IMR-90 (cell line): ENCODE measurements at regions not wholly inside any gene's neighbourhood (a gene's known extent, or its start where the extent isn't known, plus 50 kb on each side); places are given as distances from the start of the nearest gene placed in this dataset.
A peak's percentile ranks its signal among the peaks of the same experiment; 100 is the strongest.

Source experiments
- ATAC-seq: fragments of 200-7000 bp; cut with Tn5 transposase; 2 replicates; pipeline ENCODE4 v1.9.1; 2020; ENCODE audit warnings: low read depth, mild to moderate bottlenecking, moderate library complexity
- BruUV-seq: library from RNA; stranded (reverse); fragments of 400-500 nt; replicated peaks from 2 replicates; lab custom pipeline; 2021; lab: Mats Ljungman, UMichigan
- CTCF ChIA-PET: fragments of 300-600 bp; formaldehyde crosslinking; extraction: SDS; loops from one replicate; lab custom pipeline; 2021; ENCODE audit warnings: antibody characterized with exemption; lab: Yijun Ruan, JAX
- POLR2A ChIA-PET: fragments of 300-600 bp; sonication (Branson Sonifier 250); formaldehyde crosslinking; loops from one replicate; lab custom pipeline; 2022; ENCODE audit warnings: antibody characterized with exemption; ENCODE audit not compliant: unreplicated experiment; lab: Charles Lee
- DNase-seq: peaks from one replicate; pipeline ENCODE4 v3.0.0; 2013
- H2AFZ ChIP-seq: replicated peaks from 2 replicates; pipeline ENCODE3; 2013; ENCODE audit warnings: low read length, mild to moderate bottlenecking; ENCODE audit not compliant: poor library complexity
- H2AK5ac ChIP-seq: 2 replicates; pipeline ENCODE4 v1.6.1; 2013; ENCODE audit warnings: low read depth, low read length, inconsistent platforms
- H2AK9ac ChIP-seq: replicated peaks from 2 replicates; pipeline ENCODE3; 2013; ENCODE audit warnings: mild to moderate bottlenecking, low read depth, low read length, moderate library complexity; ENCODE audit not compliant: poor library complexity
- H2BK120ac ChIP-seq: 2 replicates; pipeline ENCODE4 v1.6.1; 2013; ENCODE audit warnings: low read depth, low read length, inconsistent platforms
- H2BK15ac ChIP-seq: 3 replicates; pipeline ENCODE4 v1.6.1; 2013; ENCODE audit warnings: low read depth, low read length, inconsistent platforms
- H2BK20ac ChIP-seq: 2 replicates; pipeline ENCODE4 v1.6.1; 2013; ENCODE audit warnings: low read depth, mild to moderate bottlenecking, inconsistent platforms, low read length, moderate library complexity
- H2BK5ac ChIP-seq: 2 replicates; pipeline ENCODE4 v1.6.1; 2013; ENCODE audit warnings: mild to moderate bottlenecking, low read depth, low read length, inconsistent platforms; ENCODE audit not compliant: poor library complexity, severe bottlenecking
- H3K14ac ChIP-seq: replicated peaks from 2 replicates; pipeline ENCODE4 v1.6.1; 2013; ENCODE audit warnings: low read depth, low read length, inconsistent platforms
- H3K18ac ChIP-seq: 2 replicates; pipeline ENCODE4 v1.6.1; 2013; ENCODE audit warnings: low read depth, low read length, control low read depth
- H3K23ac ChIP-seq: 2 replicates; pipeline ENCODE4 v1.6.1; 2013; ENCODE audit warnings: low read depth, low read length, inconsistent platforms
- H3K27ac ChIP-seq: 2 replicates; pipeline ENCODE4 v1.5.1; 2013; ENCODE audit warnings: mild to moderate bottlenecking, control low read depth, low read length; ENCODE audit not compliant: insufficient read depth
- H3K27me3 ChIP-seq: 2 replicates; pipeline ENCODE4 v1.6.1; 2013; ENCODE audit warnings: low read length; ENCODE audit not compliant: control insufficient read depth, insufficient read depth
- H3K36me3 ChIP-seq: 2 replicates; pipeline ENCODE4 v1.6.1; 2013; ENCODE audit warnings: low read length, mixed read lengths; ENCODE audit not compliant: control insufficient read depth, insufficient read depth
- H3K4ac ChIP-seq: 2 replicates; pipeline ENCODE4 v1.6.1; 2013; ENCODE audit warnings: low read depth, low read length, inconsistent platforms
- H3K4me1 ChIP-seq: 2 replicates; pipeline ENCODE4 v1.6.1; 2013; ENCODE audit warnings: low read length, mixed read lengths; ENCODE audit not compliant: control insufficient read depth, insufficient read depth
- H3K4me2 ChIP-seq: 2 replicates; pipeline ENCODE4 v1.6.1; 2013; ENCODE audit warnings: low read depth, mild to moderate bottlenecking, control low read depth, low read length, moderate library complexity
- H3K4me3 ChIP-seq: 2 replicates; pipeline ENCODE4 v1.5.1; 2013; ENCODE audit warnings: low read depth, mild to moderate bottlenecking, control low read depth, low read length, moderate library complexity; ENCODE audit not compliant: insufficient read depth
- H3K56ac ChIP-seq: 2 replicates; pipeline ENCODE4 v1.6.1; 2013; ENCODE audit warnings: low read length, inconsistent platforms; ENCODE audit not compliant: insufficient read depth; ENCODE audit errors: extremely low read depth
- H3K79me1 ChIP-seq, 2 experiments: 2 replicates each; pipeline ENCODE4 v1.6.1; 2013; ENCODE audit warnings: low read length in 2 of 2, inconsistent platforms in 1 of 2, low read depth in 1 of 2
- H3K9ac ChIP-seq: 2 replicates; pipeline ENCODE4 v1.6.1; 2013; ENCODE audit warnings: low read depth, low read length, control low read depth
- H3K9me1 ChIP-seq: 2 replicates; pipeline ENCODE4 v1.6.1; 2013; ENCODE audit warnings: low read length, inconsistent platforms; ENCODE audit not compliant: insufficient read depth
- H3K9me3 ChIP-seq: 2 replicates; pipeline ENCODE4 v1.6.1; 2013; ENCODE audit warnings: low read length; ENCODE audit not compliant: control insufficient read depth, insufficient read depth
- H4K20me1 ChIP-seq: 2 replicates; pipeline ENCODE4 v1.6.1; 2013; ENCODE audit warnings: low read length, inconsistent platforms; ENCODE audit not compliant: insufficient read depth
- H4K5ac ChIP-seq: 2 replicates; pipeline ENCODE4 v1.6.1; 2013; ENCODE audit warnings: mild to moderate bottlenecking, low read depth, low read length, control low read depth
- H4K8ac ChIP-seq, 2 experiments: 2 replicates each; pipeline ENCODE4 v1.6.1; 2013; ENCODE audit warnings: low read depth in 2 of 2, low read length in 2 of 2, control low read depth in 1 of 2, inconsistent platforms in 1 of 2
- H4K91ac ChIP-seq: 2 replicates; pipeline ENCODE4 v1.6.1; 2013; ENCODE audit warnings: low read depth, low read length, inconsistent platforms; ENCODE audit not compliant: insufficient read depth
- BHLHE40 ChIP-seq: fragments of 150-350 bp; IDR thresholded peaks from 2 replicates; pipeline ENCODE4 v1.6.1; 2016; ENCODE audit warnings: mild to moderate bottlenecking, low read depth, low read length
- CEBPB ChIP-seq: IDR thresholded peaks from 2 replicates; pipeline ENCODE4 v1.6.1; 2012; ENCODE audit warnings: low read depth, low read length, improper control_type of control experiment
- CHD1 ChIP-seq: IDR thresholded peaks from 2 replicates; pipeline ENCODE4 v1.6.1; 2012; ENCODE audit warnings: low read depth, low read length, improper control_type of control experiment
- CTCF ChIP-seq: conservative IDR thresholded peaks from 2 replicates; pipeline ENCODE4 v1.5.1; 2012; ENCODE audit warnings: mild to moderate bottlenecking, low read depth, low read length, improper control_type of control experiment
- ELK1 ChIP-seq: fragments of 150-350 bp; IDR thresholded peaks from 2 replicates; pipeline ENCODE4 v1.6.1; 2016; ENCODE audit warnings: low read depth, mild to moderate bottlenecking, low read length, moderate library complexity, borderline replicate concordance
- FOS ChIP-seq: fragments of 150-350 bp; IDR thresholded peaks from 2 replicates; pipeline ENCODE4 v1.6.1; 2016; ENCODE audit warnings: low read depth, low read length
- MAFK ChIP-seq: IDR thresholded peaks from 2 replicates; pipeline ENCODE4 v1.6.1; 2012; ENCODE audit warnings: low read depth, low read length, improper control_type of control experiment
- MAZ ChIP-seq: IDR thresholded peaks from 2 replicates; pipeline ENCODE4 v1.6.1; 2012; ENCODE audit warnings: low read depth, mild to moderate bottlenecking, low read length, improper control_type of control experiment, moderate library complexity, borderline replicate concordance
- MXI1 ChIP-seq: IDR thresholded peaks from 2 replicates; pipeline ENCODE4 v1.6.1; 2012; ENCODE audit warnings: low read depth, mild to moderate bottlenecking, low read length, moderate library complexity, borderline replicate concordance
- NFE2L2 ChIP-seq: fragments of 150-350 bp; IDR thresholded peaks from 2 replicates; pipeline ENCODE4 v1.6.1; 2016; ENCODE audit warnings: low read depth, mild to moderate bottlenecking, low read length
- POLR2A ChIP-seq: IDR thresholded peaks from 2 replicates; pipeline ENCODE4 v1.6.1; 2012; ENCODE audit warnings: mild to moderate bottlenecking, low read depth, low read length
- RAD21 ChIP-seq: IDR thresholded peaks from 2 replicates; pipeline ENCODE4 v1.6.1; 2012; ENCODE audit warnings: low read length, improper control_type of control experiment
- RCOR1 ChIP-seq: IDR thresholded peaks from 2 replicates; pipeline ENCODE4 v1.6.1; 2012; ENCODE audit warnings: mild to moderate bottlenecking, low read length, improper control_type of control experiment; ENCODE audit not compliant: insufficient replicate concordance
- RFX5 ChIP-seq: IDR thresholded peaks from 2 replicates; pipeline ENCODE4 v1.8.0; 2012; ENCODE audit warnings: low read depth, mild to moderate bottlenecking, low read length, moderate library complexity
- SMC3 ChIP-seq: fragments of 150-350 bp; IDR thresholded peaks from 2 replicates; pipeline ENCODE4 v1.6.1; 2016; ENCODE audit warnings: low read depth, mild to moderate bottlenecking, antibody characterized with exemption, low read length, moderate library complexity
- USF2 ChIP-seq: fragments of 150-350 bp; IDR thresholded peaks from 2 replicates; pipeline ENCODE4 v1.6.1; 2017; ENCODE audit warnings: mild to moderate bottlenecking, antibody characterized with exemption, low read length, low read depth
- WGBS, 2 experiments: methylation state at CpG; one replicate each; pipeline versions ENCODE4 v1.1.5 to v1.1.7; 2013; ENCODE audit warnings: missing lambda C conversion rate in 2 of 2; ENCODE audit not compliant: insufficient read length in 1 of 2; ENCODE audit errors: extremely low coverage in 2 of 2; 5-methylcytosine and 5-hydroxymethylcytosine counted together
- dilution Hi-C: fragments of 300-500 bp; cut with HindIII; formaldehyde crosslinking; loops from one replicate; pipeline ENCODE4 v1.14.3; 2018; ENCODE audit warnings: low sequenced_read_pairs; ENCODE audit not compliant: unreplicated experiment
- in situ Hi-C: fragments of 300-500 bp; cut with MboI; formaldehyde crosslinking; loops from 3 replicates; pipeline ENCODE4 v1.14.3; 2019; ENCODE audit warnings: low sequenced_read_pairs, inconsistent platforms, mixed read lengths
- intact Hi-C: fragments of 100-400 bp; cut with micrococcal nuclease; formaldehyde crosslinking; loops from 2 replicates; pipeline ENCODE4 v1.10.0; 2022

GRCh38 chr3:177603148-177603603, 405.9 kb upstream of the TBL1XR1 start:
- no peaks in the 10 kb centered on the region for H3K36me3 ChIP-seq
- H3K4me3 ChIP-seq, result no peak overlapping the region
- 0 out of 2 replicates have a peak overlapping the region, but pooled peaks have one; percentile 30 for H2BK120ac ChIP-seq
- no CpG with 5 or more reads among the region's 2 CpGs for WGBS, 2 experiments
- peak overlapping the region; percentile 59; the same call in 1 of the 2 replicates for H3K4me2 ChIP-seq
- H4K91ac ChIP-seq, result no peak overlapping the region
- ChIA-PET POLR2A (no interaction called here), CTCF (interaction anchor here (1.1 kb wide), 1 partner anchor 28 kb away, joined by 3 read pairs; no protein-coding TSS in a partner anchor)
- no peaks in the 10 kb centered on the region for H4K20me1 ChIP-seq
- no peak overlapping the region for H2AFZ ChIP-seq
- H3K4me1 ChIP-seq, result peaks cover 10% of the 10 kb centered on the region
- H3K79me1 ChIP-seq, result no peaks in the 10 kb centered on the region
- no peak for TF ChIP-seq RFX5
- TF ChIP-seq CHD1, result no peak
- no peak for TF ChIP-seq CTCF
- no peak for TF ChIP-seq MXI1
- no peak for TF ChIP-seq POLR2A
- TF ChIP-seq MAFK, result no peak
- TF ChIP-seq BHLHE40, result no peak
- TF ChIP-seq FOS, result no peak
- no peak for TF ChIP-seq ELK1
- TF ChIP-seq SMC3, result no peak
- TF ChIP-seq CEBPB, result no peak
- TF ChIP-seq NFE2L2, result no peak
- TF ChIP-seq RAD21, result no peak
- no peak for TF ChIP-seq RCOR1
- TF ChIP-seq USF2, result no peak
- no peak for TF ChIP-seq MAZ
- H3K4ac ChIP-seq, result no peak overlapping the region
- dilution Hi-C loops (no loop called here), in situ Hi-C loops (no loop called here), intact Hi-C loops (no loop called here)
- DNase-seq (no peak), ATAC-seq (no peak; the same call in 1 of the 2 replicates)
- H4K5ac ChIP-seq, result peak overlapping the region; percentile 31; the same call in 1 of the 2 replicates
- H3K23ac ChIP-seq, result no peak overlapping the region
- H3K9me1 ChIP-seq, result no peaks in the 10 kb centered on the region
- H3K9me3 ChIP-seq, result peaks cover 5% of the 10 kb centered on the region
- no peak overlapping the region for H3K56ac ChIP-seq
- no peaks in the 10 kb centered on the region for H3K27me3 ChIP-seq
- BruUV-seq, result no TSS peak
- peak overlapping the region; percentile 59 for H3K18ac ChIP-seq
- peak overlapping the region; percentile 84 for H2AK5ac ChIP-seq
- H4K8ac ChIP-seq, result peak overlapping the region in 1 of 2 experiments; percentile 36; a peak in 1 of 4 replicates
- peak overlapping the region; percentile 55 for H2BK20ac ChIP-seq
- no peak overlapping the region for H3K27ac ChIP-seq
- H3K9ac ChIP-seq, result no peak overlapping the region
- H3K14ac ChIP-seq, result peak overlapping the region; percentile 27; the same call in 1 of the 2 replicates
- H2BK5ac ChIP-seq, result no peak overlapping the region
- no peak overlapping the region for H2AK9ac ChIP-seq
- 0 out of 3 replicates have a peak overlapping the region, but pooled peaks have one; percentile 11 for H2BK15ac ChIP-seq
